ENCODE measurements at regions not wholly inside any gene's neighbourhood (a gene's known extent, or its start where the extent isn't known, plus 50 kb on each side); places are given as distances from the start of the nearest gene placed in this dataset.

GRCh38 chr13:89684896-89685295, 1662.6 kb upstream of the MIR17HG start:
- TF ChIP-seq CTCF (IDR thresholded peaks at IDR 0.05), result no peak
- no peak for TF ChIP-seq POLR2A (IDR thresholded peaks at IDR 0.05)

Measured in esophagus squamous epithelium (tissue), 4 donors.